Thyroid gland (tissue), 4 donors: ENCODE measurements at regions not wholly inside any gene's neighbourhood (a gene's known extent, or its start where the extent isn't known, plus 50 kb on each side); places are given as distances from the start of the nearest gene placed in this dataset.

ENCODE experiments used
- CTCF ChIP-seq, 6 experiments: fragments of 200-600 bp in 3 of 6; fragments of 450-650 bp in 3 of 6; sonication (generic) in 3 of 6; IDR thresholded peaks; one replicate each; pipeline ENCODE4 v1.5.1; 2016 to 2019; ENCODE audit warnings: antibody characterized with exemption in 6 of 6, mild to moderate bottlenecking in 2 of 6, inconsistent platforms in 1 of 6, moderate library complexity in 1 of 6
- POLR2A ChIP-seq, 2 donors: fragments of 450-650 bp; IDR thresholded peaks; one replicate each; pipeline ENCODE4 v1.6.1; 2017; ENCODE audit warnings: antibody characterized with exemption in 2 of 2, mild to moderate bottlenecking in 2 of 2, moderate library complexity in 1 of 2

DNA sequence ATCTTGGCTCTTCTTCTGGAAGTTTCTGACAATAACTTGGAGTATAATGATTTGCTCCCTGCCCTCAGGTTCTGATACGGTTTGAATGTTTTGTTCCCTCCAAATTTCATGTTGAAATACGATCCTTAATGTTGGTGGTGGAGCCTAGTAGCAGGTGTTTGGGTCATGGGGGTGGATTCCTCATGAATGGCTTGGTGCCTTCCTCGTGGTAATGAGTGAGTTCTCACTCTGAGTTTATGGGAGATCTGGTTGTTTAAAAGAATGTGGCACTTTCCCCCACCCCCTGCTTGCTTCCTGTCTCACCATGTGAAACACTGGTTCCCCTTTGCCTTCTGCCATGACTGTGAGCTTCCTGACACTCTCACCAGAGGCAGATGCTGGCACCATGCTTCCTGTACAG is 103.0 kb upstream of the OSMR start:
- TF ChIP-seq CTCF (IDR thresholded peaks at IDR 0.05) (no peak), POLR2A (IDR thresholded peaks at IDR 0.05) (no peak)
